HG02885 (cell line): ENCODE measurements at regions not wholly inside any gene's neighbourhood (a gene's known extent, or its start where the extent isn't known, plus 50 kb on each side); places are given as distances from the start of the nearest gene placed in this dataset.

Experiments
- ATAC-seq: cut with Tn5 transposase; IDR thresholded peaks from one replicate; pipeline ENCODE4 v1.9.1; 2021; ENCODE audit warnings: mild to moderate bottlenecking; ENCODE audit not compliant: unreplicated experiment, poor library complexity

- ATAC-seq = no peak
Observed at GRCh38 chr9:30714389-30714788, 1670.1 kb upstream of the ACO1 start.

- no peak for ATAC-seq
Observed at GRCh38 chr9:30718483-30718882, 1666.0 kb upstream of the ACO1 start.

GRCh38 chr9:30722065-30722464, 1662.4 kb upstream of the ACO1 start:
- no peak for ATAC-seq

GRCh38 chr9:30723656-30724055, 1660.8 kb upstream of the ACO1 start:
- ATAC-seq = no peak

GRCh38 chr9:30732060-30732459, 1652.4 kb upstream of the ACO1 start:
- ATAC-seq = no peak

- ATAC-seq = no peak
Observed at GRCh38 chr9:30744871-30745270, 1639.6 kb upstream of the ACO1 start.

- ATAC-seq = no peak
Observed at GRCh38 chr9:30746589-30746988, 1637.9 kb upstream of the ACO1 start.

- ATAC-seq = no peak
Observed at GRCh38 chr9:30757723-30758122, 1626.7 kb upstream of the ACO1 start.

GRCh38 chr9:30758726-30759446, 1625.6 kb upstream of the ACO1 start:
- ATAC-seq = no peak

GRCh38 chr9:30765318-30765717, 1619.1 kb upstream of the ACO1 start:
- ATAC-seq = no peak

- ATAC-seq = no peak
Observed at GRCh38 chr9:30771163-30771708, 1613.2 kb upstream of the ACO1 start.

- ATAC-seq = no peak
Observed at GRCh38 chr9:30771760-30772159, 1612.7 kb upstream of the ACO1 start.

- ATAC-seq = no peak
Observed at GRCh38 chr9:30773427-30773826, 1611.0 kb upstream of the ACO1 start.

GRCh38 chr9:30774326-30774725, 1610.1 kb upstream of the ACO1 start:
- no peak for ATAC-seq

GRCh38 chr9:30775236-30775635, 1609.2 kb upstream of the ACO1 start:
- no peak for ATAC-seq

GRCh38 chr9:30796764-30797163, 1587.7 kb upstream of the ACO1 start:
- no peak for ATAC-seq

- no peak for ATAC-seq
Observed at GRCh38 chr9:30799527-30800101, 1584.8 kb upstream of the ACO1 start.

GRCh38 chr9:30800421-30800820, 1584.0 kb upstream of the ACO1 start:
- ATAC-seq = no peak

GRCh38 chr9:30812821-30813220, 1571.6 kb upstream of the ACO1 start:
- no peak for ATAC-seq

- no peak for ATAC-seq
Observed at GRCh38 chr9:30815585-30815984, 1568.9 kb upstream of the ACO1 start.

GRCh38 chr9:30845136-30845535, 1539.3 kb upstream of the ACO1 start:
- ATAC-seq = no peak

GRCh38 chr9:30846651-30847050, 1537.8 kb upstream of the ACO1 start:
- no peak for ATAC-seq
